ENCODE measurements at regions not wholly inside any gene's neighbourhood (a gene's known extent, or its start where the extent isn't known, plus 50 kb on each side); places are given as distances from the start of the nearest gene placed in this dataset.
A peak's percentile ranks its signal among the peaks of the same experiment; 100 is the strongest.

- Histone ChIP-seq H3K4me2 (ENCODE audit: low read length) (no peak overlapping the region), H2AFZ (no peak overlapping the region), H3K79me2 (peaks cover under 1% of the 10 kb centered on the region), H3K27me3 (ENCODE audit: control insufficient read depth, insufficient read depth, low read length) (no peaks in the 10 kb centered on the region), H3K27ac (no peak overlapping the region), H3K4me3 (ENCODE audit: low read depth, low read length) (no peak overlapping the region), H3K9me3 (ENCODE audit: control insufficient read depth, low read length) (no peaks in the 10 kb centered on the region), H3K9ac (no peak overlapping the region), H3K4me1 (no peaks in the 10 kb centered on the region), H3K36me3 (ENCODE audit: control insufficient read depth, insufficient read depth, low read length) (no peaks in the 10 kb centered on the region)
- no peak for TF ChIP-seq CTCF (IDR thresholded peaks at IDR 0.05)
These were observed 55.1 kb upstream of the STARD13 start for GRCh38 chr13:33340631-33341030.

- Histone ChIP-seq H3K9me3 (ENCODE audit: control insufficient read depth, low read length) (no peaks in the 10 kb centered on the region), H3K27ac (no peak overlapping the region), H3K4me3 (ENCODE audit: low read depth, low read length) (no peak overlapping the region), H3K9ac (no peak overlapping the region), H3K4me2 (ENCODE audit: low read length) (no peak overlapping the region), H3K79me2 (peaks cover 3% of the 10 kb centered on the region), H2AFZ (no peak overlapping the region), H3K36me3 (ENCODE audit: control insufficient read depth, insufficient read depth, low read length) (no peaks in the 10 kb centered on the region), H3K27me3 (ENCODE audit: control insufficient read depth, insufficient read depth, low read length) (no peaks in the 10 kb centered on the region), H3K4me1 (no peaks in the 10 kb centered on the region)
- no peak for TF ChIP-seq CTCF (IDR thresholded peaks at IDR 0.05)
These were observed 56.4 kb upstream of the STARD13 start for GRCh38 chr13:33341861-33342452.

- no peaks in the 10 kb centered on the region for H3K27me3 ChIP-seq (ENCODE audit: control insufficient read depth, insufficient read depth, low read length)
- no peak overlapping the region for H3K9ac ChIP-seq
- peaks cover 3% of the 10 kb centered on the region for H3K4me1 ChIP-seq
- H2AFZ ChIP-seq, result no peak overlapping the region
- H3K9me3 ChIP-seq (ENCODE audit: control insufficient read depth, low read length), result no peaks in the 10 kb centered on the region
- peaks cover 7% of the 10 kb centered on the region for H3K79me2 ChIP-seq
- no peak overlapping the region for H3K27ac ChIP-seq
- TF ChIP-seq CTCF (IDR thresholded peaks at IDR 0.05), result no peak
- no peak overlapping the region for H3K4me3 ChIP-seq (ENCODE audit: low read depth, low read length)
- H3K4me2 ChIP-seq (ENCODE audit: low read length), result no peak overlapping the region
- no peaks in the 10 kb centered on the region for H3K36me3 ChIP-seq (ENCODE audit: control insufficient read depth, insufficient read depth, low read length)
These were observed 60.3 kb upstream of the STARD13 start for GRCh38 chr13:33345842-33346241.

- Histone ChIP-seq H3K9ac (no peak overlapping the region), H3K79me2 (peaks cover 7% of the 10 kb centered on the region), H3K36me3 (ENCODE audit: control insufficient read depth, insufficient read depth, low read length) (no peaks in the 10 kb centered on the region), H3K4me3 (ENCODE audit: low read depth, low read length) (no peak overlapping the region), H3K27me3 (ENCODE audit: control insufficient read depth, insufficient read depth, low read length) (no peaks in the 10 kb centered on the region), H2AFZ (no peak overlapping the region), H3K27ac (no peak overlapping the region), H3K4me1 (peaks cover 3% of the 10 kb centered on the region), H3K4me2 (ENCODE audit: low read length) (peak overlapping the region; percentile 17), H3K9me3 (ENCODE audit: control insufficient read depth, low read length) (no peaks in the 10 kb centered on the region)
- no peak for TF ChIP-seq CTCF (IDR thresholded peaks at IDR 0.05)
These were observed 62.3 kb upstream of the STARD13 start for GRCh38 chr13:33347861-33348260.

- H3K79me2 ChIP-seq, result peaks cover 7% of the 10 kb centered on the region
- no peak overlapping the region for H2AFZ ChIP-seq
- no peak overlapping the region for H3K4me3 ChIP-seq (ENCODE audit: low read depth, low read length)
- peaks cover 3% of the 10 kb centered on the region for H3K4me1 ChIP-seq
- H3K9me3 ChIP-seq (ENCODE audit: control insufficient read depth, low read length), result no peaks in the 10 kb centered on the region
- no peaks in the 10 kb centered on the region for H3K27me3 ChIP-seq (ENCODE audit: control insufficient read depth, insufficient read depth, low read length)
- H3K9ac ChIP-seq, result no peak overlapping the region
- H3K4me2 ChIP-seq (ENCODE audit: low read length), result no peak overlapping the region
- no peaks in the 10 kb centered on the region for H3K36me3 ChIP-seq (ENCODE audit: control insufficient read depth, insufficient read depth, low read length)
- no peak overlapping the region for H3K27ac ChIP-seq
- no peak for TF ChIP-seq CTCF (IDR thresholded peaks at IDR 0.05)
These were observed 62.8 kb upstream of the STARD13 start for GRCh38 chr13:33348366-33348765.

All from parathyroid adenoma (tissue), 2 donors.